Esophagus muscularis mucosa (tissue), 4 donors: ENCODE measurements at regions not wholly inside any gene's neighbourhood (a gene's known extent, or its start where the extent isn't known, plus 50 kb on each side); places are given as distances from the start of the nearest gene placed in this dataset.

Experiments
- CTCF ChIP-seq, 3 experiments: fragments of 200-600 bp in 2 of 3; fragments of 450-650 bp in 1 of 3; sonication (generic) in 2 of 3; IDR thresholded peaks; one replicate each; pipeline ENCODE4 v1.5.1; 2017 to 2019; ENCODE audit warnings: antibody characterized with exemption in 3 of 3, mild to moderate bottlenecking in 2 of 3, moderate library complexity in 1 of 3
- EP300 ChIP-seq: sonication (generic); formaldehyde crosslinking; IDR thresholded peaks from one replicate; pipeline ENCODE4 v1.6.1; 2017; ENCODE audit warnings: antibody characterized with exemption
- POLR2A ChIP-seq: fragments of 450-650 bp; IDR thresholded peaks from one replicate; pipeline ENCODE4 v1.6.1; 2017; ENCODE audit warnings: antibody characterized with exemption, moderate library complexity, mild to moderate bottlenecking, low read depth
- POLR2AphosphoS5 ChIP-seq, 2 donors: sonication (generic); formaldehyde crosslinking; IDR thresholded peaks; one replicate each; pipeline ENCODE4 v1.6.1; 2017; ENCODE audit warnings: antibody characterized with exemption in 2 of 2

GRCh38 chr2:22902662-22903165 lies 482.3 kb upstream of the KLHL29 start:
- no peak for TF ChIP-seq CTCF (IDR thresholded peaks at IDR 0.05)
- no peak for TF ChIP-seq EP300
- TF ChIP-seq POLR2A, result no peak
- TF ChIP-seq POLR2AphosphoS5 (IDR thresholded peaks at IDR 0.05), result no peak
